ENCODE measurements at regions not wholly inside any gene's neighbourhood (a gene's known extent, or its start where the extent isn't known, plus 50 kb on each side); places are given as distances from the start of the nearest gene placed in this dataset.

GRCh38 chr15:58381697-58382096 lies 50.1 kb upstream of the LIPC start:
- no peak for DNase-seq (ENCODE audit: low read depth)
- no peak for TF ChIP-seq CTCF (IDR thresholded peaks at IDR 0.05; ENCODE audit: insufficient read depth, low read depth, low read length, missing control alignments)
- no peak overlapping the region for H3K4me3 ChIP-seq (ENCODE audit: low read depth, low read length)
